Uterus (tissue), 3 donors: ENCODE measurements at regions not wholly inside any gene's neighbourhood (a gene's known extent, or its start where the extent isn't known, plus 50 kb on each side); places are given as distances from the start of the nearest gene placed in this dataset.
A peak's percentile ranks its signal among the peaks of the same experiment; 100 is the strongest.

Source experiments
- DNase-seq, 2 donors: peaks; one replicate each; pipeline ENCODE4 v3.0.0-alpha.2; 2019 to 2020
- H3K27ac ChIP-seq, 2 donors: fragments of 200-600 bp; sonication (generic); 1 replicate in 1 of 2; 2 replicates in 1 of 2; pipeline ENCODE4 v1.5.1; 2016 to 2018
- H3K27me3 ChIP-seq, 2 donors: fragments of 200-600 bp; sonication (generic); one replicate each; pipeline ENCODE4 v1.5.1; 2018 to 2019; ENCODE audit warnings: control low read depth in 1 of 2
- H3K36me3 ChIP-seq, 2 donors: fragments of 200-600 bp; sonication (generic); one replicate each; pipeline ENCODE4 v1.5.1; 2019; ENCODE audit warnings: control low read depth in 1 of 2
- H3K4me1 ChIP-seq, 2 donors: fragments of 200-600 bp; sonication (generic); one replicate each; pipeline ENCODE4 v1.5.1; 2018 to 2019; ENCODE audit warnings: control low read depth in 1 of 2
- H3K4me3 ChIP-seq, 2 donors: fragments of 200-600 bp; sonication (generic); 1 replicate in 1 of 2; 2 replicates in 1 of 2; pipeline ENCODE4 v1.5.1; 2018 to 2019; ENCODE audit warnings: mild to moderate bottlenecking in 1 of 2
- H3K9me3 ChIP-seq, 2 donors: fragments of 200-600 bp; sonication (generic); one replicate each; pipeline ENCODE4 v1.5.1; 2019; ENCODE audit warnings: control low read depth in 1 of 2
- CTCF ChIP-seq, 4 experiments: fragments of 200-600 bp in 2 of 4; fragments of 450-650 bp in 2 of 4; sonication (generic) in 2 of 4; IDR thresholded peaks; one replicate each; pipeline ENCODE4 v1.5.1; 2016 to 2019; ENCODE audit warnings: antibody characterized with exemption in 4 of 4, mild to moderate bottlenecking in 2 of 4, moderate library complexity in 1 of 4
- POLR2A ChIP-seq, 2 donors: fragments of 450-650 bp; IDR thresholded peaks; one replicate each; pipeline ENCODE4 v1.6.1; 2016; ENCODE audit warnings: antibody characterized with exemption in 2 of 2, mild to moderate bottlenecking in 1 of 2, moderate library complexity in 1 of 2
- intact Hi-C: fragments of 100-400 bp; cut with DNase I; formaldehyde crosslinking; loops from one replicate; pipeline ENCODE4 v1.15.1; 2023; ENCODE audit warnings: low total_unique reads
- donor health status: DM: yes; HTN: yes; CAD: no.

GRCh38 chr14:34228650-34228976 is 233.4 kb downstream of the SPTSSA start:
- H3K4me1 ChIP-seq, result no peaks in the 10 kb centered on the region
- DNase-seq, result no peak
- H3K27ac ChIP-seq, result no peak overlapping the region
- no peak for TF ChIP-seq POLR2A (IDR thresholded peaks at IDR 0.05)
- no peak for TF ChIP-seq CTCF (IDR thresholded peaks at IDR 0.05)
- no peaks in the 10 kb centered on the region for H3K9me3 ChIP-seq
- intact Hi-C loops, result no loop called here
- no peak overlapping the region for H3K4me3 ChIP-seq
- H3K27me3 ChIP-seq, result no peaks in the 10 kb centered on the region
- no peaks in the 10 kb centered on the region for H3K36me3 ChIP-seq

- no peaks in the 10 kb centered on the region for H3K27me3 ChIP-seq
- no peak overlapping the region for H3K27ac ChIP-seq
- H3K4me1 ChIP-seq, result no peaks in the 10 kb centered on the region
- H3K4me3 ChIP-seq, result no peak overlapping the region
- DNase-seq, result peak; percentile 37 to 56
- no peaks in the 10 kb centered on the region for H3K36me3 ChIP-seq
- intact Hi-C loops, result no loop called here
- no peaks in the 10 kb centered on the region for H3K9me3 ChIP-seq
- no peak for TF ChIP-seq POLR2A (IDR thresholded peaks at IDR 0.05)
- TF ChIP-seq CTCF (IDR thresholded peaks at IDR 0.05), result peak; percentile 66 to 74 (median 67)
These were observed 234.0 kb downstream of the SPTSSA start for GRCh38 chr14:34227834-34228649.

- no peaks in the 10 kb centered on the region for H3K27me3 ChIP-seq
- TF ChIP-seq CTCF (IDR thresholded peaks at IDR 0.05) (no peak), POLR2A (IDR thresholded peaks at IDR 0.05) (no peak)
- H3K36me3 ChIP-seq, result no peaks in the 10 kb centered on the region
- H3K4me1 ChIP-seq, result no peaks in the 10 kb centered on the region
- intact Hi-C loops, result no loop called here
- DNase-seq, result no peak
- H3K4me3 ChIP-seq, result no peak overlapping the region
- no peak overlapping the region for H3K27ac ChIP-seq
- no peaks in the 10 kb centered on the region for H3K9me3 ChIP-seq
These were observed 237.8 kb downstream of the SPTSSA start for GRCh38 chr14:34224221-34224620.

- no peaks in the 10 kb centered on the region for H3K27me3 ChIP-seq
- TF ChIP-seq CTCF (IDR thresholded peaks at IDR 0.05) (no peak), POLR2A (IDR thresholded peaks at IDR 0.05) (no peak)
- intact Hi-C loops, result no loop called here
- H3K4me1 ChIP-seq, result no peaks in the 10 kb centered on the region
- H3K36me3 ChIP-seq, result no peaks in the 10 kb centered on the region
- H3K4me3 ChIP-seq, result no peak overlapping the region
- H3K27ac ChIP-seq, result no peak overlapping the region
- no peak for DNase-seq
- H3K9me3 ChIP-seq, result no peaks in the 10 kb centered on the region
These were observed 238.5 kb downstream of the SPTSSA start for GRCh38 chr14:34223373-34224148.

GRCh38 chr14:34222867-34223266 is 239.2 kb downstream of the SPTSSA start:
- H3K9me3 ChIP-seq, result no peaks in the 10 kb centered on the region
- H3K27me3 ChIP-seq, result no peaks in the 10 kb centered on the region
- DNase-seq, result no peak
- H3K36me3 ChIP-seq, result no peaks in the 10 kb centered on the region
- H3K4me1 ChIP-seq, result no peaks in the 10 kb centered on the region
- H3K4me3 ChIP-seq, result no peak overlapping the region
- intact Hi-C loops, result no loop called here
- no peak overlapping the region for H3K27ac ChIP-seq
- TF ChIP-seq POLR2A (IDR thresholded peaks at IDR 0.05) (no peak), CTCF (IDR thresholded peaks at IDR 0.05) (no peak)
